DOHH2 (cell line): ENCODE measurements at regions not wholly inside any gene's neighbourhood (a gene's known extent, or its start where the extent isn't known, plus 50 kb on each side); places are given as distances from the start of the nearest gene placed in this dataset.

ENCODE experiments used
- EZH2phosphoT487 ChIP-seq: fragments of 200-600 bp; sonication (generic); IDR thresholded peaks from 2 replicates; pipeline ENCODE4 v1.6.1; 2017; ENCODE audit warnings: borderline replicate concordance, mild to moderate bottlenecking, antibody characterized with exemption, low read length, moderate library complexity, mixed read lengths
- TF ChIP-seq, protein P1 (sequence below): fragments of 200-600 bp; sonication (generic); IDR thresholded peaks from one replicate; pipeline ENCODE4 v1.5.1; 2014; ENCODE audit warnings: antibody characterized with exemption, mild to moderate bottlenecking, low read depth, low read length; ENCODE audit not compliant: poor library complexity, severe bottlenecking

DNA sequence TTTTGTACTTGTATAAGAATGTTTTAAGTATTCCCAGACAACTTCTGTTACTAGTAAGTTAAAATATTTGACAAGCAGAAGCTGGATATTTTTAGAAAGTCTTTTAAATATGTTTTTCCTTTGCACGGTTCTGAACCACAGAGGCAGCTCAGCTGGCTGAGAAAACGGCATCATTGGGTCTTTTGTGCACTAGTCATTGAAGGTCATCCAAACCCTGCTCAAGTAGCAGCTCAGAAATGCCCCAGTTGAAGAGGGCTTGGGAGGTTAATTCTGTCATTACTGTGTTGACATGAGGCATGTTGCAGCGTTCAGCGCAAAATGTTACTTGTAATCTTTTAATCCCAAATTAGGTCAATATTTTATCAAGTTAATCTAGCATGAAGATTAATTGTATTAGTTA, 383.7 kb upstream of the FAM241A start:
- TF ChIP-seq, protein P1, sequence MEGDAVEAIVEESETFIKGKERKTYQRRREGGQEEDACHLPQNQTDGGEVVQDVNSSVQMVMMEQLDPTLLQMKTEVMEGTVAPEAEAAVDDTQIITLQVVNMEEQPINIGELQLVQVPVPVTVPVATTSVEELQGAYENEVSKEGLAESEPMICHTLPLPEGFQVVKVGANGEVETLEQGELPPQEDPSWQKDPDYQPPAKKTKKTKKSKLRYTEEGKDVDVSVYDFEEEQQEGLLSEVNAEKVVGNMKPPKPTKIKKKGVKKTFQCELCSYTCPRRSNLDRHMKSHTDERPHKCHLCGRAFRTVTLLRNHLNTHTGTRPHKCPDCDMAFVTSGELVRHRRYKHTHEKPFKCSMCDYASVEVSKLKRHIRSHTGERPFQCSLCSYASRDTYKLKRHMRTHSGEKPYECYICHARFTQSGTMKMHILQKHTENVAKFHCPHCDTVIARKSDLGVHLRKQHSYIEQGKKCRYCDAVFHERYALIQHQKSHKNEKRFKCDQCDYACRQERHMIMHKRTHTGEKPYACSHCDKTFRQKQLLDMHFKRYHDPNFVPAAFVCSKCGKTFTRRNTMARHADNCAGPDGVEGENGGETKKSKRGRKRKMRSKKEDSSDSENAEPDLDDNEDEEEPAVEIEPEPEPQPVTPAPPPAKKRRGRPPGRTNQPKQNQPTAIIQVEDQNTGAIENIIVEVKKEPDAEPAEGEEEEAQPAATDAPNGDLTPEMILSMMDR: no peak
- no peak for TF ChIP-seq EZH2phosphoT487
